ENCODE measurements at regions not wholly inside any gene's neighbourhood (a gene's known extent, or its start where the extent isn't known, plus 50 kb on each side); places are given as distances from the start of the nearest gene placed in this dataset.

- Histone ChIP-seq H3K79me2 (ENCODE audit: insufficient read depth) (no peaks in the 10 kb centered on the region), H2AFZ (peak overlapping the region; percentile 53), H3K4me3 (peak overlapping the region; percentile 41), H3K9me2 (ENCODE audit: insufficient read depth) (no peaks in the 10 kb centered on the region), H3K4me2 (ENCODE audit: unreplicated experiment) (peak overlapping the region; percentile 22), H3K9me3 (ENCODE audit: low read depth) (no peaks in the 10 kb centered on the region), H3K4me1 (ENCODE audit: insufficient read depth) (peaks cover 19% of the 10 kb centered on the region), H3F3A (ENCODE audit: insufficient read depth) (0 out of 2 replicates have a peak, but pooled peaks cover 8% of the 10 kb centered on the region), H4K20me1 (ENCODE audit: insufficient read depth) (no peaks in the 10 kb centered on the region), H3K36me3 (ENCODE audit: low read depth) (no peaks in the 10 kb centered on the region), H3K9ac (no peak overlapping the region), H3K27me3 (replicated peaks; ENCODE audit: insufficient read depth) (no peaks in the 10 kb centered on the region), H3K27ac (no peak overlapping the region)
- TF ChIP-seq EZH2 (IDR thresholded peaks at IDR 0.05; ENCODE audit: insufficient read depth, poor library complexity, severe bottlenecking), result no peak
- TF ChIP-seq EZH2phosphoT487 (IDR thresholded peaks at IDR 0.05; ENCODE audit: insufficient read depth, low read depth), result no peak
- DNase-seq, result peak; percentile 40
- in situ Hi-C loops (cut with MboI), result no loop called here
- WGBS, 2 experiments (ENCODE audit: low coverage in 1 of 2, low lambda C conversion rate in 2 of 2, missing lambda C conversion rate in 2 of 2), result 33% methylated on average over 5 of the region's 5 CpGs
Measured at GRCh38 chr18:68033466-68033865, 516.9 kb upstream of the DSEL start.

DNA sequence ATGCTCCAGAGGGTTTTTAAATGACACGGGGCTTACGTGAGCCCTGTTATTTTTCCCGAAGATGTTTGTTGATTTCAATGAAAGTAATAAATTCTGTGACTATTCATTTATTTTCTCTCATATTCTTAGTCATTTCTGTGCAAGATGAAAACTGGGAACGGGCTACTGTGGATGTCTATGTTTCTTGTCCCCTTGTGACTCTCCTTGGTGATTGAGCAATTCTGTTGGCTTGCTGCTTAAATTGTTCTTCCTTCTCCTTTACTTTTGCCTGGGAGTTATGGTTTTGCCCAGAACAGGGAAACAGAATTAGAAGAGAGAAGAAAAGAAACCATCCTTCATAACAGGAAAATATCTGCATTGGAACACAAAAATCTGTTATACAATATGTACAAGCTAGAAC, 508.2 kb upstream of the DSEL start:
- Histone ChIP-seq H2AFZ (peak overlapping the region; percentile 64), H3F3A (ENCODE audit: insufficient read depth) (no peaks in the 10 kb centered on the region), H3K9me3 (ENCODE audit: low read depth) (no peaks in the 10 kb centered on the region), H3K36me3 (ENCODE audit: low read depth) (no peaks in the 10 kb centered on the region), H3K4me2 (ENCODE audit: unreplicated experiment) (peak overlapping the region; percentile 63), H3K9ac (no peak overlapping the region), H3K27me3 (replicated peaks; ENCODE audit: insufficient read depth) (no peaks in the 10 kb centered on the region), H3K27ac (no peak overlapping the region), H4K20me1 (ENCODE audit: insufficient read depth) (no peaks in the 10 kb centered on the region), H3K4me3 (peak overlapping the region; percentile 28; the same call in 1 of the 2 replicates), H3K9me2 (ENCODE audit: insufficient read depth) (no peaks in the 10 kb centered on the region), H3K4me1 (ENCODE audit: insufficient read depth) (peaks cover 9% of the 10 kb centered on the region), H3K79me2 (ENCODE audit: insufficient read depth) (no peaks in the 10 kb centered on the region)
- WGBS, 2 experiments (ENCODE audit: low coverage in 1 of 2, low lambda C conversion rate in 2 of 2, missing lambda C conversion rate in 2 of 2), result 9% methylated on average over 4 of the region's 4 CpGs
- in situ Hi-C loops (cut with MboI), result no loop called here
- TF ChIP-seq EZH2phosphoT487 (IDR thresholded peaks at IDR 0.05; ENCODE audit: insufficient read depth, low read depth) (no peak), EZH2 (IDR thresholded peaks at IDR 0.05; ENCODE audit: insufficient read depth, poor library complexity, severe bottlenecking) (no peak)
- peak; percentile 44 for DNase-seq

DNA sequence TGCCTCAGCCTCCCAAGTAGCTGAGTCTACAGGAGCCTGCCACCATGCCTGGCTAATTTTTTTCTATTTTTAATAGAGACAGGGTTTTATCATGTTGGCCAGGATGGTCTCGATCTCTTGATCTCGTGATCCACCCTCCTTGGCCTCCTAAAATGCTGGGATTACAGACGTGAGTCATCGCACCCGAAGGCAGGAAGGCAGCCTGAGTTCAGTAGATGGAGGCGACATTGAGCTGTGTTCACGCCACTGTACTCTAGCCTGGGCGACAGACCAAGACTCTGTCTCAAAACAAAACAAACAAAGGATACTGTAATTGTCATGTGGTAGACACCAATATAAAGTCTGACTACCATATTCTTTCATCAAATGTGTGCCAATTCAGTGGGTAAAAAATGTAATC, 500.9 kb upstream of the DSEL start:
- in situ Hi-C loops (cut with MboI), result no loop called here
- Histone ChIP-seq H3K27ac (no peak overlapping the region), H3K79me2 (ENCODE audit: insufficient read depth) (no peaks in the 10 kb centered on the region), H3K9me2 (ENCODE audit: insufficient read depth) (no peaks in the 10 kb centered on the region), H3K4me2 (ENCODE audit: unreplicated experiment) (no peak overlapping the region), H3K9ac (no peak overlapping the region), H4K20me1 (ENCODE audit: insufficient read depth) (no peaks in the 10 kb centered on the region), H2AFZ (no peak overlapping the region), H3K27me3 (replicated peaks; ENCODE audit: insufficient read depth) (no peaks in the 10 kb centered on the region), H3K36me3 (ENCODE audit: low read depth) (no peaks in the 10 kb centered on the region), H3F3A (ENCODE audit: insufficient read depth) (no peaks in the 10 kb centered on the region), H3K9me3 (ENCODE audit: low read depth) (no peaks in the 10 kb centered on the region), H3K4me1 (ENCODE audit: insufficient read depth) (no peaks in the 10 kb centered on the region), H3K4me3 (no peak overlapping the region)
- DNase-seq, result no peak
- TF ChIP-seq EZH2phosphoT487 (IDR thresholded peaks at IDR 0.05; ENCODE audit: insufficient read depth, low read depth) (no peak), EZH2 (IDR thresholded peaks at IDR 0.05; ENCODE audit: insufficient read depth, poor library complexity, severe bottlenecking) (no peak)
- WGBS, 2 experiments (ENCODE audit: low coverage in 1 of 2, low lambda C conversion rate in 2 of 2, missing lambda C conversion rate in 2 of 2), result 86 to 89% methylated on average over 8 of the region's 8 CpGs

DNA sequence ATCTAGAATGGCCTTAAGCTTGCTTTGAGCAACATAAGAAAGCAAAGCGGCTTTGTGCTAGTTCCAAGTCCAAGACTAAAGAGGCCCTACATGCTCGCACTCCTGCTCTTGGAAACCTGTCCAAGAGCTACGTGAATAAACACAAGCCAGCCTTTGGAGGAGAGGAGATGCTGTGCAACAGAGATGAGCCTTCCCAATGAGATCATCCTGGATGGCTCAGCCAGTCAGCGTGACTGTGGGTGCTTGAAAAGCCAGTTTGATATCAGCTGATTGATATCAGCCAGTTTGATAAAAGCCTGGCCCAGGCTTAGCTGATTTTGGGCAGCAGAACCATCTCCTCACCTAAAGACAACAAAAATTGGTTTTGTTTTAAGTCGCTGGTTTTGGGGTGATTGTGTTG, 481.0 kb upstream of the DSEL start:
- Histone ChIP-seq H3K27me3 (replicated peaks; ENCODE audit: insufficient read depth) (no peaks in the 10 kb centered on the region), H3K4me3 (no peak overlapping the region), H3K36me3 (ENCODE audit: low read depth) (no peaks in the 10 kb centered on the region), H4K20me1 (ENCODE audit: insufficient read depth) (no peaks in the 10 kb centered on the region), H3F3A (ENCODE audit: insufficient read depth) (no peaks in the 10 kb centered on the region), H3K9me2 (ENCODE audit: insufficient read depth) (no peaks in the 10 kb centered on the region), H3K27ac (no peak overlapping the region), H3K79me2 (ENCODE audit: insufficient read depth) (no peaks in the 10 kb centered on the region), H3K9ac (no peak overlapping the region), H3K4me2 (ENCODE audit: unreplicated experiment) (no peak overlapping the region), H3K9me3 (ENCODE audit: low read depth) (no peaks in the 10 kb centered on the region), H3K4me1 (ENCODE audit: insufficient read depth) (no peaks in the 10 kb centered on the region), H2AFZ (no peak overlapping the region)
- WGBS, 2 experiments (ENCODE audit: low coverage in 1 of 2, low lambda C conversion rate in 2 of 2, missing lambda C conversion rate in 2 of 2), result 83% methylated on average over 5 of the region's 5 CpGs
- TF ChIP-seq EZH2 (IDR thresholded peaks at IDR 0.05; ENCODE audit: insufficient read depth, poor library complexity, severe bottlenecking) (no peak), EZH2phosphoT487 (IDR thresholded peaks at IDR 0.05; ENCODE audit: insufficient read depth, low read depth) (no peak)
- DNase-seq, result no peak
- in situ Hi-C loops (cut with MboI), result no loop called here

- no peak overlapping the region for H3K9ac ChIP-seq
- no peaks in the 10 kb centered on the region for H3K36me3 ChIP-seq (ENCODE audit: low read depth)
- H3K27me3 ChIP-seq (replicated peaks; ENCODE audit: insufficient read depth), result no peaks in the 10 kb centered on the region
- H3K4me3 ChIP-seq, result no peak overlapping the region
- no peaks in the 10 kb centered on the region for H3K4me1 ChIP-seq (ENCODE audit: insufficient read depth)
- DNase-seq, result no peak
- H3F3A ChIP-seq (ENCODE audit: insufficient read depth), result no peaks in the 10 kb centered on the region
- H3K79me2 ChIP-seq (ENCODE audit: insufficient read depth), result no peaks in the 10 kb centered on the region
- H2AFZ ChIP-seq, result no peak overlapping the region
- no peaks in the 10 kb centered on the region for H4K20me1 ChIP-seq (ENCODE audit: insufficient read depth)
- no peaks in the 10 kb centered on the region for H3K9me2 ChIP-seq (ENCODE audit: insufficient read depth)
- no peak overlapping the region for H3K4me2 ChIP-seq (ENCODE audit: unreplicated experiment)
- in situ Hi-C loops (cut with MboI), result no loop called here
- TF ChIP-seq EZH2 (IDR thresholded peaks at IDR 0.05; ENCODE audit: insufficient read depth, poor library complexity, severe bottlenecking) (no peak), EZH2phosphoT487 (IDR thresholded peaks at IDR 0.05; ENCODE audit: insufficient read depth, low read depth) (no peak)
- H3K9me3 ChIP-seq (ENCODE audit: low read depth), result no peaks in the 10 kb centered on the region
- H3K27ac ChIP-seq, result no peak overlapping the region
- WGBS, 2 experiments (ENCODE audit: low coverage in 1 of 2, low lambda C conversion rate in 2 of 2, missing lambda C conversion rate in 2 of 2), result 74 to 75% methylated on average over 3 of the region's 3 CpGs
Measured at GRCh38 chr18:67995769-67996168, 479.2 kb upstream of the DSEL start.

Measured in GM23248 (cell line).